ENCODE measurements at regions not wholly inside any gene's neighbourhood (a gene's known extent, or its start where the extent isn't known, plus 50 kb on each side); places are given as distances from the start of the nearest gene placed in this dataset.

DNA sequence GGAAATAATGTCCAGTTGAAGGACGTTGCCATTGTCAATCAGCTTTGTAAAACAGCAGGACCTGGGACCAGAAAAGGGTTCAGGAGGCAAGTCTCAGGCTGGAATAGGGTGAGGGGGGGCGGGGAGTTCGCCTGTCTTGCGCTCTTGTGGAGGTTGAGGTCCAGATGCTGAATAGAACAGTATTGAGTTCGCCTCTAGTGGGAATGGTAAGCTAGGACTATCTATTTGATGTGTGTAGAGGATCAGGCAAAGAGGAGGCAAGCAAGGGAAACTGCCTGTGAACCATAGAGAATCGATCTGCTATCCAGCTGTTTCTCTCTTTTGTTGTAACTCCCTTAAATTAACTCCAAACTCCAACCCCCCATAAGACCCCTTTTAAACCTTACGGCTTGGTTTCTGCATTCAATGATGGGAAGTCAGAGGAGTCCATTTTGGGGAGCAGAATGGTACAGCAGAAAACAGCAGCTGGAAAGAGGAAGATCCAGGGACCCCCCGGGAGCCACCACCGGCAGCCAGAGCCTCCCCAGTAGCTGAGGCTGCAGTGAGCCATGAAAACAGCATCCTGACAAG is 133.7 kb downstream of the SLC28A3 start:
- TF ChIP-seq, protein P1, sequence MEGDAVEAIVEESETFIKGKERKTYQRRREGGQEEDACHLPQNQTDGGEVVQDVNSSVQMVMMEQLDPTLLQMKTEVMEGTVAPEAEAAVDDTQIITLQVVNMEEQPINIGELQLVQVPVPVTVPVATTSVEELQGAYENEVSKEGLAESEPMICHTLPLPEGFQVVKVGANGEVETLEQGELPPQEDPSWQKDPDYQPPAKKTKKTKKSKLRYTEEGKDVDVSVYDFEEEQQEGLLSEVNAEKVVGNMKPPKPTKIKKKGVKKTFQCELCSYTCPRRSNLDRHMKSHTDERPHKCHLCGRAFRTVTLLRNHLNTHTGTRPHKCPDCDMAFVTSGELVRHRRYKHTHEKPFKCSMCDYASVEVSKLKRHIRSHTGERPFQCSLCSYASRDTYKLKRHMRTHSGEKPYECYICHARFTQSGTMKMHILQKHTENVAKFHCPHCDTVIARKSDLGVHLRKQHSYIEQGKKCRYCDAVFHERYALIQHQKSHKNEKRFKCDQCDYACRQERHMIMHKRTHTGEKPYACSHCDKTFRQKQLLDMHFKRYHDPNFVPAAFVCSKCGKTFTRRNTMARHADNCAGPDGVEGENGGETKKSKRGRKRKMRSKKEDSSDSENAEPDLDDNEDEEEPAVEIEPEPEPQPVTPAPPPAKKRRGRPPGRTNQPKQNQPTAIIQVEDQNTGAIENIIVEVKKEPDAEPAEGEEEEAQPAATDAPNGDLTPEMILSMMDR (IDR thresholded peaks at IDR 0.05): no peak
- TF ChIP-seq POLR2A (IDR thresholded peaks at IDR 0.05): no peak
